ENCODE measurements at regions not wholly inside any gene's neighbourhood (a gene's known extent, or its start where the extent isn't known, plus 50 kb on each side); places are given as distances from the start of the nearest gene placed in this dataset.

GRCh38 chr5:45105491-45105994, 296.8 kb downstream of the MRPS30 start:
- TF ChIP-seq, protein P1, sequence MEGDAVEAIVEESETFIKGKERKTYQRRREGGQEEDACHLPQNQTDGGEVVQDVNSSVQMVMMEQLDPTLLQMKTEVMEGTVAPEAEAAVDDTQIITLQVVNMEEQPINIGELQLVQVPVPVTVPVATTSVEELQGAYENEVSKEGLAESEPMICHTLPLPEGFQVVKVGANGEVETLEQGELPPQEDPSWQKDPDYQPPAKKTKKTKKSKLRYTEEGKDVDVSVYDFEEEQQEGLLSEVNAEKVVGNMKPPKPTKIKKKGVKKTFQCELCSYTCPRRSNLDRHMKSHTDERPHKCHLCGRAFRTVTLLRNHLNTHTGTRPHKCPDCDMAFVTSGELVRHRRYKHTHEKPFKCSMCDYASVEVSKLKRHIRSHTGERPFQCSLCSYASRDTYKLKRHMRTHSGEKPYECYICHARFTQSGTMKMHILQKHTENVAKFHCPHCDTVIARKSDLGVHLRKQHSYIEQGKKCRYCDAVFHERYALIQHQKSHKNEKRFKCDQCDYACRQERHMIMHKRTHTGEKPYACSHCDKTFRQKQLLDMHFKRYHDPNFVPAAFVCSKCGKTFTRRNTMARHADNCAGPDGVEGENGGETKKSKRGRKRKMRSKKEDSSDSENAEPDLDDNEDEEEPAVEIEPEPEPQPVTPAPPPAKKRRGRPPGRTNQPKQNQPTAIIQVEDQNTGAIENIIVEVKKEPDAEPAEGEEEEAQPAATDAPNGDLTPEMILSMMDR (IDR thresholded peaks at IDR 0.05; ENCODE audit: low read depth, low read length, poor library complexity, severe bottlenecking), result no peak
- no peak for TF ChIP-seq EZH2phosphoT487 (IDR thresholded peaks at IDR 0.05; ENCODE audit: borderline replicate concordance, low read length)
